ENCODE measurements at regions not wholly inside any gene's neighbourhood (a gene's known extent, or its start where the extent isn't known, plus 50 kb on each side); places are given as distances from the start of the nearest gene placed in this dataset.

- H3K4me1 Mint-ChIP-seq: peaks cover 6% of the 10 kb centered on the region
- TF ChIP-seq CTCF (conservative IDR thresholded peaks at IDR 0.05): no peak
- peaks cover 15% of the 10 kb centered on the region for H3K36me3 Mint-ChIP-seq (ENCODE audit: low read depth)
- H3K27ac Mint-ChIP-seq (ENCODE audit: unreplicated experiment): no peak overlapping the region
- peaks cover 23% of the 10 kb centered on the region for H3K9me3 Mint-ChIP-seq
- H3K4me3 Mint-ChIP-seq: no peak overlapping the region
- no peaks in the 10 kb centered on the region for H3K27me3 Mint-ChIP-seq (ENCODE audit: low read depth)
- no peak for DNase-seq (ENCODE audit: low read depth, low spot score)
Observed at GRCh38 chr2:150994076-150994475, 267.6 kb downstream of the RBM43 start.

GRCh38 chr2:150989969-150990368, 271.7 kb downstream of the RBM43 start:
- Mint-ChIP-seq H3K4me1 (no peaks in the 10 kb centered on the region), H3K9me3 (peaks cover 21% of the 10 kb centered on the region), H3K27ac (ENCODE audit: unreplicated experiment) (no peak overlapping the region), H3K4me3 (no peak overlapping the region), H3K36me3 (ENCODE audit: low read depth) (peaks cover 15% of the 10 kb centered on the region), H3K27me3 (ENCODE audit: low read depth) (no peaks in the 10 kb centered on the region)
- TF ChIP-seq CTCF (conservative IDR thresholded peaks at IDR 0.05): no peak
- no peak for DNase-seq (ENCODE audit: low read depth, low spot score)

- H3K27me3 Mint-ChIP-seq (ENCODE audit: low read depth): no peaks in the 10 kb centered on the region
- peaks cover 8% of the 10 kb centered on the region for H3K9me3 Mint-ChIP-seq
- DNase-seq (ENCODE audit: low read depth, low spot score): no peak
- H3K4me3 Mint-ChIP-seq: no peak overlapping the region
- peaks cover 12% of the 10 kb centered on the region for H3K36me3 Mint-ChIP-seq (ENCODE audit: low read depth)
- peaks cover 16% of the 10 kb centered on the region for H3K4me1 Mint-ChIP-seq
- TF ChIP-seq CTCF (conservative IDR thresholded peaks at IDR 0.05): no peak
- H3K27ac Mint-ChIP-seq (ENCODE audit: unreplicated experiment): no peak overlapping the region
Observed at GRCh38 chr2:150985741-150986140, 275.9 kb downstream of the RBM43 start.

- Mint-ChIP-seq H3K9me3 (no peaks in the 10 kb centered on the region), H3K27ac (ENCODE audit: unreplicated experiment) (no peak overlapping the region), H3K27me3 (ENCODE audit: low read depth) (no peaks in the 10 kb centered on the region), H3K36me3 (ENCODE audit: low read depth) (peaks cover 3% of the 10 kb centered on the region), H3K4me1 (peaks cover 16% of the 10 kb centered on the region), H3K4me3 (no peak overlapping the region)
- no peak for TF ChIP-seq CTCF (conservative IDR thresholded peaks at IDR 0.05)
- no peak for DNase-seq (ENCODE audit: low read depth, low spot score)
Observed at GRCh38 chr2:150983314-150983897, 278.3 kb downstream of the RBM43 start.

GRCh38 chr2:150981826-150982225, 279.8 kb downstream of the RBM43 start:
- Mint-ChIP-seq H3K27ac (ENCODE audit: unreplicated experiment) (no peak overlapping the region), H3K36me3 (ENCODE audit: low read depth) (peaks cover 3% of the 10 kb centered on the region), H3K4me1 (peaks cover 16% of the 10 kb centered on the region), H3K9me3 (no peaks in the 10 kb centered on the region), H3K27me3 (ENCODE audit: low read depth) (no peaks in the 10 kb centered on the region), H3K4me3 (no peak overlapping the region)
- TF ChIP-seq CTCF (conservative IDR thresholded peaks at IDR 0.05): no peak
- no peak for DNase-seq (ENCODE audit: low read depth, low spot score)

Measured in neural crest cell (in vitro differentiated cells).